SU-DHL-6 (cell line): ENCODE measurements at regions not wholly inside any gene's neighbourhood (a gene's known extent, or its start where the extent isn't known, plus 50 kb on each side); places are given as distances from the start of the nearest gene placed in this dataset.

ENCODE experiments used
- H2AFZ ChIP-seq: fragments of 200-600 bp; sonication (generic); 2 replicates; pipeline ENCODE4 v1.6.1; 2014; ENCODE audit warnings: low read depth, mild to moderate bottlenecking, moderate library complexity, mixed read lengths, antibody characterized with exemption, low read length; ENCODE audit not compliant: severe bottlenecking
- H3F3A ChIP-seq: fragments of 200-600 bp; shearing (Covaris generic); 2 replicates; pipeline ENCODE4 v1.6.0; 2016; ENCODE audit warnings: antibody characterized with exemption, mild to moderate bottlenecking; ENCODE audit not compliant: insufficient read depth
- H3K27ac ChIP-seq: fragments of 200-600 bp; sonication (generic); 2 replicates; pipeline ENCODE4 v1.5.1; 2016; ENCODE audit warnings: low read depth, mild to moderate bottlenecking, low read length, moderate library complexity, mixed read lengths
- H3K27me3 ChIP-seq: fragments of 200-600 bp; sonication (generic), shearing (Covaris generic); 2 replicates; pipeline ENCODE4 v1.6.0; 2014; ENCODE audit warnings: mild to moderate bottlenecking, low read length
- H3K36me3 ChIP-seq: fragments of 200-600 bp; sonication (generic); 2 replicates; pipeline ENCODE4 v1.6.1; 2014; ENCODE audit warnings: mild to moderate bottlenecking, low read length, mixed read lengths
- H3K4me2 ChIP-seq: fragments of 300-600, 200-600 bp; shearing (Covaris generic), sonication (generic); 2 replicates; pipeline ENCODE4 v1.6.0; 2014; ENCODE audit warnings: low read length, low read depth, mild to moderate bottlenecking; ENCODE audit not compliant: poor library complexity, severe bottlenecking
- H3K4me3 ChIP-seq: fragments of 200-600 bp; sonication (generic); 2 replicates; pipeline ENCODE4 v1.5.1; 2014; ENCODE audit warnings: antibody characterized with exemption, low read length, mild to moderate bottlenecking, mixed read lengths; ENCODE audit not compliant: insufficient read depth, poor library complexity, severe bottlenecking
- H3K79me2 ChIP-seq: fragments of 200-600 bp; sonication (generic); 2 replicates; pipeline ENCODE4 v1.6.1; 2014; ENCODE audit warnings: mild to moderate bottlenecking, low read length, moderate library complexity; ENCODE audit not compliant: insufficient read depth
- H3K9ac ChIP-seq: fragments of 200-600 bp; sonication (generic); 2 replicates; pipeline ENCODE4 v1.7.0; 2014; ENCODE audit warnings: mild to moderate bottlenecking, low read length
- H3K9me2 ChIP-seq: fragments of 200-600 bp; sonication (generic); replicated peaks from 2 replicates; pipeline ENCODE4 v1.6.1; 2014; ENCODE audit warnings: low read length; ENCODE audit not compliant: insufficient read depth
- H3K9me3 ChIP-seq: fragments of 200-600 bp; sonication (generic); 2 replicates; pipeline ENCODE4 v1.6.1; 2014; ENCODE audit warnings: low read length, mixed read lengths; ENCODE audit not compliant: insufficient read depth
- H4K20me1 ChIP-seq: fragments of 200-600 bp; sonication (generic); 2 replicates; pipeline ENCODE4 v1.6.1; 2014; ENCODE audit warnings: low read depth, mild to moderate bottlenecking, antibody characterized with exemption, low read length, moderate library complexity, mixed read lengths
- CTCF ChIP-seq: fragments of 200-600 bp; sonication (generic); IDR thresholded peaks from one replicate; pipeline ENCODE4 v1.5.1; 2017; ENCODE audit warnings: antibody characterized with exemption, mild to moderate bottlenecking, low read length, moderate library complexity; ENCODE audit not compliant: insufficient read depth, poor library complexity, severe bottlenecking
- EZH2phosphoT487 ChIP-seq: fragments of 200-600 bp; sonication (generic), shearing (Covaris generic); conservative IDR thresholded peaks from 2 replicates; pipeline ENCODE4 v1.6.1; 2018; ENCODE audit warnings: mild to moderate bottlenecking, antibody characterized with exemption, low read length, moderate library complexity, mixed read lengths

DNA sequence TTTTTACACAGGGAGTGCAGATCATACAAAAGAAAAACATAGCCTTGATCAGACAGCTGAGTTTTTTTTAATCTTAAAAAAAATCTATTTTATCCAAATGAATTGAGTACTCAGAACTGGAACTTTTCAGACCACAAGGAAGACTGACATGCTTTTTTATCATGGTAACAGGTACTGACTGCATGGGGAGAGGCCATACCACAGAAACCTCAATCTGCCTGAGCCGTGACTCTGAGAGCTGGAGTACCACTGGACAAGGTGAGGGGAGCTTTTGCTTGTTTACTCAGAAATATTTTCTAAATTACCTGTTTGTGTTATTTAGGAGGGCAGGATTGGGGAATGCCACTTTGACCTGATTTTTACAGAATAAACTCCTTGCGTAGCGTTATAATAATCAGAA, 143.9 kb downstream of the ALX1 start:
- Histone ChIP-seq H3K4me3 (no peak overlapping the region), H3K9ac (no peak overlapping the region), H3K9me3 (no peaks in the 10 kb centered on the region), H3K9me2 (no peaks in the 10 kb centered on the region), H3K27me3 (no peaks in the 10 kb centered on the region), H3F3A (no peaks in the 10 kb centered on the region), H3K27ac (no peak overlapping the region), H3K36me3 (no peaks in the 10 kb centered on the region), H3K79me2 (no peaks in the 10 kb centered on the region), H4K20me1 (no peaks in the 10 kb centered on the region), H3K4me2 (no peak overlapping the region), H2AFZ (no peak overlapping the region)
- TF ChIP-seq EZH2phosphoT487 (no peak), CTCF (no peak)

DNA sequence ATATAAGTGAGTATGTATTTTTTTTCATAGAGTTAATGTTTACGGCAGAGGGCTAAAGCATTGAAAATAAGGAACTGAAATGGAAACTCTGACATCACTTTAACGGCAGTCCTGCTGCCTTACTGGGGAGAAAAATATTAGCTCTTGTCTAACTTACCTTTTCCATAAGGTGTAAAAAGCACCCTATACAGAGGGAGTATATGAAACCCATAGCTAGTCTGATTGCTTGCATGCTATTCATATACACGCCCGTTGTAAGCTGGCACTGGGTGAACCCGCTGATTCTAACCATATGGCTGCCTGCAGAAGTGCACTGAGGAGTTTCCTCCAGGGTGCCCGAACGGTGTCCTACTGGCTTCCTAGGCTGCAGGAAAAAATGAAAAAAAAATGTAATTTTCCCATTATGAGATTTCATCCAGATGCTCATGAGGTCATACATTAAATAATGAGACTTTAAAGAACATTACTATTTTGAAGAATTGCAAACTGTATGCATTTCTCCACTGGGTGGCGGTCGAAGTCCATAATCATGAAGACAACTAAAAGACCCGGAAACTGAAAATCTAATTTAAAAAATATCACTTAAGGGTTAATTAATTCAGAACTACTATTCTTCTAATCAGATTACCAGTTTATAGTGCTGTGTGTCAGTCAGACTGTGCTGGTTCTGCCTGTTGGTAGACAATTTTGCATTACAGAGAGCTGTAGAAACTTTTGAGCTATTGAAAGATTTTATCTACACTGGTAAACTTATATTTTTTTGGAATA, 144.7 kb downstream of the ALX1 start:
- TF ChIP-seq CTCF: peak; percentile 76
- TF ChIP-seq EZH2phosphoT487: no peak
- Histone ChIP-seq H4K20me1 (no peaks in the 10 kb centered on the region), H3K9ac (no peak overlapping the region), H3K9me2 (no peaks in the 10 kb centered on the region), H3K4me2 (peak overlapping the region; percentile 43), H3K79me2 (no peaks in the 10 kb centered on the region), H3K36me3 (no peaks in the 10 kb centered on the region), H3K27me3 (no peaks in the 10 kb centered on the region), H3K4me3 (no peak overlapping the region), H3K27ac (no peak overlapping the region), H3F3A (no peaks in the 10 kb centered on the region), H3K9me3 (no peaks in the 10 kb centered on the region), H2AFZ (peak overlapping the region; percentile 34)

- Histone ChIP-seq H4K20me1 (no peaks in the 10 kb centered on the region), H3K9me2 (no peaks in the 10 kb centered on the region), H3K9me3 (no peaks in the 10 kb centered on the region), H3K4me3 (no peak overlapping the region), H3K4me2 (peak overlapping the region; percentile 43), H3F3A (no peaks in the 10 kb centered on the region), H2AFZ (no peak overlapping the region), H3K36me3 (no peaks in the 10 kb centered on the region), H3K9ac (no peak overlapping the region), H3K27me3 (no peaks in the 10 kb centered on the region), H3K79me2 (no peaks in the 10 kb centered on the region), H3K27ac (no peak overlapping the region)
- TF ChIP-seq CTCF (no peak), EZH2phosphoT487 (no peak)
These were observed 145.3 kb downstream of the ALX1 start for GRCh38 chr12:85425349-85425612.
